DND-41 (cell line): ENCODE measurements at regions not wholly inside any gene's neighbourhood (a gene's known extent, or its start where the extent isn't known, plus 50 kb on each side); places are given as distances from the start of the nearest gene placed in this dataset.

Source experiments
- EZH2 ChIP-seq: IDR thresholded peaks from 3 replicates; pipeline ENCODE4 v1.6.1; 2012; ENCODE audit warnings: borderline replicate concordance, low read depth, mild to moderate bottlenecking, moderate library complexity, low read length, inconsistent platforms; ENCODE audit not compliant: severe bottlenecking
- TF ChIP-seq, protein P1 (sequence below): IDR thresholded peaks from 2 replicates; pipeline ENCODE4 v1.5.1; 2012; ENCODE audit warnings: borderline replicate concordance, low read length, moderate library complexity, mild to moderate bottlenecking; ENCODE audit not compliant: poor library complexity, severe bottlenecking; ENCODE audit errors: extremely low read depth

DNA sequence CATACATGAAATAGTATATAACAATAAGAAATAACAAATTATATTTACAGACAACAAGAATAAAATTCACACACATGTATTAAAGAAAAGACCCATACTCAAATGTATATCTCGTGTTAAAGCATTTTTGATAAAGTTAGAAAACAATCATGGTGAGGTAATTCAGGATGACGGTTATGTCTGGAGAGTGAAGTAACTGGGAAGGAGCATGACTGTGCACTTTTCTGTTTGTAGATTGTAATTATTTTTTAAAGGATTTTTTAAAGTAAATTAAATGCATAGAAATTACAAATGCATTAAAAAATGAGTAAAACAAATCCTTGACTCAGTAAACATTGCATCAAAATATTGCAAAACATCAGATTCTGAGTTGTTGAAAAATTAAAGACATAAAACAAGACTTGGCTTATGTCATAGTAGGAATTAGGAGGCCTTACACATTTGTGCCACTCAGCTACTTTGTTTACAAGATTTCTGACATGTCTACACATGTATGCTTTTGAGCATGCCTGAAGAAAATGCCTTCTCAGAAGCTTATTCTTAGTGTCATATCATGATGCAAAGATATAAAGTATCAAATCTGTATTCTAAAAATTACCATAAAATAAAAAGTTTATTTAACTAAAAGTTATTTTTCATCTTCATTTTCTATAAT is 1325.1 kb downstream of the SLC16A7 start:
- TF ChIP-seq EZH2, result no peak
- TF ChIP-seq, protein P1, sequence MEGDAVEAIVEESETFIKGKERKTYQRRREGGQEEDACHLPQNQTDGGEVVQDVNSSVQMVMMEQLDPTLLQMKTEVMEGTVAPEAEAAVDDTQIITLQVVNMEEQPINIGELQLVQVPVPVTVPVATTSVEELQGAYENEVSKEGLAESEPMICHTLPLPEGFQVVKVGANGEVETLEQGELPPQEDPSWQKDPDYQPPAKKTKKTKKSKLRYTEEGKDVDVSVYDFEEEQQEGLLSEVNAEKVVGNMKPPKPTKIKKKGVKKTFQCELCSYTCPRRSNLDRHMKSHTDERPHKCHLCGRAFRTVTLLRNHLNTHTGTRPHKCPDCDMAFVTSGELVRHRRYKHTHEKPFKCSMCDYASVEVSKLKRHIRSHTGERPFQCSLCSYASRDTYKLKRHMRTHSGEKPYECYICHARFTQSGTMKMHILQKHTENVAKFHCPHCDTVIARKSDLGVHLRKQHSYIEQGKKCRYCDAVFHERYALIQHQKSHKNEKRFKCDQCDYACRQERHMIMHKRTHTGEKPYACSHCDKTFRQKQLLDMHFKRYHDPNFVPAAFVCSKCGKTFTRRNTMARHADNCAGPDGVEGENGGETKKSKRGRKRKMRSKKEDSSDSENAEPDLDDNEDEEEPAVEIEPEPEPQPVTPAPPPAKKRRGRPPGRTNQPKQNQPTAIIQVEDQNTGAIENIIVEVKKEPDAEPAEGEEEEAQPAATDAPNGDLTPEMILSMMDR, result no peak
